Suppressor macrophage (primary cell): ENCODE measurements at regions not wholly inside any gene's neighbourhood (a gene's known extent, or its start where the extent isn't known, plus 50 kb on each side); places are given as distances from the start of the nearest gene placed in this dataset.
"Not testable (repeated sequence)": the region's sequence is repeated elsewhere in the genome, so short reads cannot be mapped to it uniquely, and the experiment has no call there.

Experiments
- DNase-seq, 4 experiments: peaks; one replicate each; pipeline ENCODE4 v3.0.0-alpha.2; 2020 to 2022

DNA sequence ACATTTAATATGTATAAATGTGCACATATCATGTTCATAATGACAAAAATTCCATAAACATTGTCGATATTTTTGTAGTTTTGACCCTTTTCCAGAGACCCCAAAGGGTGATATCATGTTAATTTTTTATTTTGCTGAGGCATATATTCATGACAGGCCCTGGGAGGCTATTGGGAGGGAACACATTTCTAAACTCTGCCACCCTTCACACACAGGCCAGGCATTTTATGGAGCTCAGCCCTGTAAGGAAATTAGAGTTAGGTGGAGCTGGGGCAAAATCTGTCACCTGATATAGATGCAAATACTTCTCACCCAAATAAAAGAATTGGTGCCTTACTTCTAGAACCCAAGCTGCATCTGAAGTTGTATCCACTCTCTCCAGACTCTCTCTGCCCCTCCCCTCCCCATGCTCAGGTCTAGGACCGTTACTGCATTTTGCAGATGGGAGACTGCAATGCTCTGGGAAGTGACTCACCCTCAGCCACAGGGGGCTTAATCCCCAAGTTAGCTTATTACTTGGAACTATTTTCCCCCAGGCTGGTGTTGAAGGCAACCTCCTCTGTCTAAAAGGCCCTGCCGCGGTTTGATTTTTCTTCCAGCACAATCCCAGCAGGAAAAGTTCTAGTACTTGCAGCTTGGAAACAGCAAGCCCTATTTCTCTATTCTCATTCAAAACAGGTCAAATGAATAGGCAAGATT lies 238.9 kb downstream of the EMP1 start:
- no peak for DNase-seq

DNA sequence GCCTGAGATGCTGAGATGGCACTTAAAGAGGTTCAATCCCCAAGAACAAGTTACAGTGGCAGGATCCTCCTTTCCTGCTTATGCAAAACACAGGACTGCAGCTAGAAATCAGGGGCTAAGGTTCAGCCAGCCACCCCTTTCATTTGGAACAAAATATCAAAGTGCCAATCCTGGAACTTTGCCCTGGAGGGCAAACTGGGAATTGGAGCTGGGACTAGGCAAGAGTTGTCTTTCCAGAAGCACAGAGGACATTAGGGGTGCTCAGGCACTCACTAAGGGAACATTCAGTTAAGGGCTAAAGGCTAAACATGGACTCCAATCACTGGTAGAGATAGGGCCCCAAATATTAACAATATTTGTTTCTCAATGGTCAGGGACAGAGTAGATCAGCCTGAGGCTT lies 237.2 kb downstream of the EMP1 start:
- DNase-seq, result no peak

DNA sequence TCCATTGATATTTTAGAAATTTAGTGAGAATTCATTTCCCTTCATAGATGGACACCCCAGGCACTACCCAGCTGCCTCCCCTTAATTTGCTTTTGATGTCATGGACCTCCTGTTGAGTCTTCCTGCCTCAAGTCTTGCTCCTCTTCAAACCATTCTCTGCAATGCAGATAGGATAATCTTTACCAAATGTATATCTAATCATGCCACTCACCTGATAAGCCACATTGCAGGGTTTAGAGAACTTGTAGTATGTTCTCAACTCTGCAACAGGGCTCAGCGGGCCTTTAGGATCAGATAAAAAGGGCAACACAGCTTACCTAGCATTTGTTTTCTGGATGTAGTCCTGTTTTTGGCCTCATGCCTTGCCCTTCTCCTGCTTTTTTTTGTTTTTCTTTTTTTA lies 234.5 kb downstream of the EMP1 start:
- no peak for DNase-seq

DNA sequence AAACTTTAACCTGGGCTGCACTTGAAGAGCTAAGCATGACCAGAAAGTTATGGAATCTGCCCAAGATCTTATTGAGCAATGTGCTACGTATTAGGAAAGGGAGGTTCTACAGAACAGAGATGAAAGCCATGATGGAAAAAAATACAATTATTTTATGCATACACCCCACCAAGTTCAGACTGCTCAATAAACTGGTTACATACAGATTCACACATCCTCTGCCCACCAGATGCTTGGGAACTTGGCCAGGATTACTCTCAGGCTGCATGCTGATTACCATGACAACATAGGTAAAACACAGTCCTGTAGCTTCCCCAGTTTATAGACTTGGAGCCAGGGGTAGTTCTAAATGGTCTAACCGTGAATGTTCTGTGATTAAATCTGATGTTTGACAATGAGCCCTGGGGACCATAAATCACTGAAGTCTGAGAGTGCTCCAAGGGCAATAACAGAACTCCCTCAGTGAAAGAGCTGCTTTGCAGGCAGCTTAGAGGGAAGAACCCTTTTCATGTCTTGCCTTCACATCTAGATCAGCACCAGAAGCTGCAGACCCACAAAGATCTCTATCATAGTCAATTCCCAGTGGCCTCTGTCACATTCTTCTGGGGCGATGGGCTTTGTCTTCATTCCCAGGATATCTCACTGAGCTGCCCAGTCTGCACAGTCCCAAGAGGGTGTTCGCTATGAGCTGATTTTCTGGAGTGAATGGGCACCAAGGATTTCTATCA lies 232.2 kb downstream of the EMP1 start:
- DNase-seq, result no peak

DNA sequence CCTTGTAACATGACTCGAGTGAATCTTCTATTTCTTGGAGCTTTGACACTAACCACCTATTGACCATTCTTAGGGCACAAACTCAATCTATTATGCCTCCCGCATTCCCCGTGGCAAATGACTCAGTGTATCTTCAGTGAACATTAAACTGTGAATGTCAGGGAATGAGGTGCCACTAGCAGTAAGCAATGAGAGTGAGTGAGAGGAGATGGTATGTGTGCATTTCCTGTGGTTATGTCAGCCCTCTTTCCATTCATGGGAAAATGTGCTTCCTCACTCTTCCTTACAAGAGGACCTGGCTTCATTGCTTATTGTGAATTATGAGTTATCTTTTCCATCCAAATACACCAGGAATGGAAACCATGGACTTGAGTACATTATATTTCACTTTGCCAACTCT lies 229.2 kb downstream of the EMP1 start:
- no peak for DNase-seq

DNA sequence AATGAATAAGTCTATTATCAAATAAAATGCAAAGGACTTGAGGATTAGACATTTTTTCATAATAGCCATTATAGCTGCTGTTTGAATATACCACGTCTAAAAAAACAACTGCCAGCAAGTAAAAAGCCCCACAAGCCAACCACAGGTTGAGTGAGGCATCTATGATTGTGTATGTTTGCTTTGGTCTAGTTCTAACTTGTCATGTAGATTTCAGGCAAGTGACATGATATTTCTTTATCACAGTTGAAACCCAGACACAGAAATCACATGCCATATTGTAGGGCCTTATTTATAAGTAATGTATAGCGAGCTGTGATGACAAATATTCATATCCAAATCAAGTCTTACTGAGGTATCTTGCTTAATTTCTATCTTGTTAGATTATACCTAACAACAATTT lies 225.8 kb downstream of the EMP1 start:
- DNase-seq, result no peak

DNA sequence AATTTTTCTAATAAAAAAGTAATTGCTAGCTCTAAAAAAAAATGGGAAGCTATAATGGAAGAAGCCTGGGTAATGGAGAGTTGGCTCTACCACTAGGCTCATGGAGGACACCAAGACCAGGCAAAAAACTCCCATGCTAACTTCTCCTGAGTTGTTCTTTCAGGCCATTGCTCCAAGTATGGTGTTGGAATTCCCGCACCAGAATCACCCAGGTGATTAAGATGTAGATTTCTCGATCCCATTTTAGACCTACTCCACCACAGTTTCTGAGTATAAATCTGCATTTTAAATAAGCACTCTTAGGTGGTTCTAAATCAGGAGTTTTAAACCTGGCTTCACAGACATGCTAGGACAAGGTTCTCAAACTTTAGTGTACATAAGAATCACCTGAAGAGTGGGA lies 221.0 kb downstream of the EMP1 start:
- DNase-seq, result no peak

DNA sequence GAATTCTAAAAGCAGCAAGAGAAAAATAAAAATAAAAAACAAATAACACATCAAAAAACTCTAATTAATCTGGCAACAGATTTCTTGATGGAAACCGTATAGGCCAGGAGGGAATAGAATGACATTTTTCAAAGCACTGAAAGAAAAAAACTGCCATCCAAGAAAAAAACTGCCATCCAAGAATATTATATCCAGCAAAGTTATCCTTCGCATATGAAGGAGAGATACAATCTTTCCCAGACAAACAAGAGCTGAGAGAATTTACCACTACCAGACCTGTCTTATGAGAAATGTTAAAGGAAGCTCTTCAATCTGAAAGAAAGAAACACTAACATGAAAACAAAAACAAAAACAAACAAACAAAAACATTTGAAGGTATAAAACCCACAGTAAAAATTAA lies 214.8 kb downstream of the EMP1 start:
- DNase-seq, result no peak

DNA sequence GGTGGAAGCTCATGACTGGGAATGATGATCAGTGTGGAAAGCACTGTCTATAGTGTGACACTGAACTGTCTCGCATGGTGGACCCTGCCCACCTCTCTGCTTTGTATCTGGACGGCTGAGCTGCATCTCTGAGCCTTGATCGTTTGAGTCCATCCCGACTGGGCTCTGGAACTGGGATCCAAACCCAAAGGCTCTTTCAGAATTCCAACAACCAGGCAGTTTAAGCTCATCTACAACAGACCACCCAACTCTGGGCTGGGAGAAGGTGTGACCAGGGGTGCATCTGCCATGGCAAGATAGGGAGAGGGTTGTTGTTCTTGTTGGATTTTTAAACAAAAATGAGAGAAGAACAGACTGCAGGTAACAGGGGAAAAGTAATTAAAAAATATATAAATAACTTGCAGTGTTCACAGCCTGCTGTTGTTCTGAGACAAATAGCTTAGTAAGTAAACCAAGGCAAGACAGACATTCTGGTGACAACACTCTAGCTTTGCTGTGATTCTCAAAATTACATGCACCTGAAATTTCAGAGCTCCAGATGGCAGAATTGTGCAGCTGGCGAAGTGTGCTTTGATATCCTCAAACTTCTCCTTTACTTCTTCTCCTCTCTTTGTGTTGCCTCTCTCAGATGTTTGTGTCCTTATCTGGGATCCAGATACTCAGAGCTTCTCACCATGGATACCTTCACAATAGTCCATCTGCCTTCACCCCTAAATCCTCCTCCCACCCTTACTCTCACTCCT lies 209.6 kb downstream of the EMP1 start:
- no peak for DNase-seq

DNA sequence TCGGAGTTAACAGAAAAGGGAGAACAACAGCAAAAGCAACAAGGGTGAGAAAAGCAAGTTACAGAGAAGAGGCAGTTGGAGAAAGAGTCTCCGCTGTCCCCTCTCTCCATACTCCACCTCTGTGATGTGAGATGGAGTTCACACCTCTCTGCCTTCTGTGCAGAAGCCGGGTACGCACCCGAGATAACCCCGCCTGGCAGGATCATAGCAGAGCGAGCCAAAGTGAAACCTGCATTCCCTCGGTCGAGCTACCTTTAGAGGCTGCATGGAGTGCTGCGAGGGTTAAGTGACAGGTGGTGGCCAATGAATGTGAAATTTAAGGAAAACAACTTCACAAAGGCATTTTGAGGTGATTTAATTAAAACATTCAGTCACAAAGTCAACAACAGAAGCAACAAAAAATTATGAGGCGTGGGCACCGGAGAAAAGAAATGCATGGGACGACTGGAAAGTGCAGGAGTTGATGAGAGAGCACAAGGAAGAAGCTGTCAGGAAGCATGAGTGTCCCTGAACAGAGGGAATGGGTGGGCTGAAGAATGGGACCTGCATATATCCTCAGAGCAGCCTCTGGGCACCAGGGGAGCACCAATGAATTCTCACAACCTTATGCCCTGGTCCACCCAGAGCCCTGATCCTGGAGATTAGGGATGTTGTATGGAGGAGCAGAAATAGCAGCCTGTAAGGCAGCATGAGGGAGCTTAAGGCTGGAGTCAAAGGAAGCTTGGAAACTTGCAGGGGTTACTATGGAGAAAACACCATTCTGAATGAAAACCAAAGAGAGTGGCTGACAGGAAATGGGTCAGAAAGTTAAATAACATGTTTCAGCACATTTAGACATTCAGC lies 208.3 kb downstream of the EMP1 start:
- no peak for DNase-seq

DNA sequence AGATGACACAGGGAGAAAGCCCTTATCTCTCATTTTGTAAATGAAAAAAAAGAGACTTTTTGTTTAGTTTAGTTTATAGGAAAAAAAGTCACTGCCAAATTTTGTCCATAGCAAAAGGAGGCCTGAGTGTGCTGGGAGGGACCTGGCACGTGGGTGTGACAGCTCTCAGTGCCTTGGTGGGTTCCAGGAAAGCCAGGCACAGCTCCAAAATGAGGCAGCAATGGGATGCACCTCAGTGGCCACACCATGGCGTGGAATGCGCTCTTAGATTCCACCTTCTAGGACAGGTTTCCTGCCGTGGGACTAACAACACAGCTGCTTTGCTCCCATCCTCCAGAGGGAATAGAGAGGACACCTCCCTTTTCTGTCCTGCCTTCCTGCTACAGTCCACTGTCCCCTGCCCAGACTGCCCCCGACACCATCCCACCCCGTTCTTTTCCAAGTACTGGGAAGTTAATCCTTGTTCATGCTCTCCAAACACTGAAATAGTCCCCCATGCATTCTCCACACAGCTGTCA lies 207.6 kb downstream of the EMP1 start:
- no peak for DNase-seq

DNA sequence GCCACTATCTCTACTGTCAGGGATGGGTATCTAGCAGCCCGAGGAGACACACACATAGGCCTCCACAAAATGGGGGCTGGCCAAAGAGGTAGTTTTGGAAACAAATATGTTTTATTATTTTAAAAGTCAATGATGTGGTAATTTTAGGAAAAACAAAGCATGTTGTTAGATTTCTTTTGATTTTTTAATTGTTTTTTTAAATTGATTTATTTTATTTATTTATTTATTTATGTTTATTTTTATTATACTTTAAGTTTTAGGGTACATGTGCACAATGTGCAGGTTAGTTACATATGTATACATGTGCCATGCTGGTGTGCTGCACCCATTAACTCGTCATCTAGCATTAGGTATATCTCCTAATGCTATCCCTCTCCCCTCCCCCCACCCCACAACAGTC lies 194.8 kb downstream of the EMP1 start:
- DNase-seq, result not testable (repeated sequence)

DNA sequence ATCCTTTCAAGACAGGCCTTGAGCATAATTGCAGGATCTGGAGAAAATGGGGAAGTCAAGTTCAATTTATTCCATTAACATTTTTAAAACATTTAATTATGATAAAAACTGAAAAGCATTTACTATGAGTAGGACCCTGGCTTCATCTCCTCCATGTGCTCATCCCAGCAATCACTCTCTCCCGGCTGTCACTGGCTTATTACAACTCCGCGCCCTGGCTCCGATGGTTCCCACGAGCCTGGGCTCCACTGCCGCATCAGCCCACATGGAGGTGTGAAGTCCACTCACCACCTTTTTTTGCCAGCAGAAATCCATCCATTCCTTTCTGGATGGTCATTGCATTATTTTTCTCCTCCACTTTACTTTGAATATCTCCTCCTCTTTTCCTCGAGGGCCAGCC lies 194.4 kb downstream of the EMP1 start:
- no peak for DNase-seq

DNA sequence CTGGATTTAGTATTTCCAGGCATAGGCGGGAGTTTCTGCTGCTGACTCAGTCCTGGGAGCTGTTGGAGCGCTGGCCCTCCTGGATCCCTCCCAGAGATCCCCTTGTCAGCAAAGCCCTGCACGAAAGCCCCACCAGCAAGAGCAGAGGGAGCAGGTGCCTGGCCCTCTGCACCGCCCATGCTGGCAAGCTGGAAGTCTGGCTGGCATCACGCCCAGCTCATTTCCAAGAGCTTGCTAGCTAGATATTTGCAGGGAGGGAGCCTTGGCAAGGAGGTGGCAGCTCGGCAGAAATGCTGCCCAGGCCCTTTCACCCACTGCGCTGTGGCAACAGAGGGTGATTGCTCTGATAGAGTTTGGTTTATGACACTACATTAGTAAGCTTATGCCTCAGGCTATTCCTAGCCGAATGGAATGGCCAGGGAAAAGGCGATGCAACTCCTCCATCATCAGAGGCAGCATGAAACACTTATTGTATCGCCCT lies 193.9 kb downstream of the EMP1 start:
- no peak for DNase-seq

DNA sequence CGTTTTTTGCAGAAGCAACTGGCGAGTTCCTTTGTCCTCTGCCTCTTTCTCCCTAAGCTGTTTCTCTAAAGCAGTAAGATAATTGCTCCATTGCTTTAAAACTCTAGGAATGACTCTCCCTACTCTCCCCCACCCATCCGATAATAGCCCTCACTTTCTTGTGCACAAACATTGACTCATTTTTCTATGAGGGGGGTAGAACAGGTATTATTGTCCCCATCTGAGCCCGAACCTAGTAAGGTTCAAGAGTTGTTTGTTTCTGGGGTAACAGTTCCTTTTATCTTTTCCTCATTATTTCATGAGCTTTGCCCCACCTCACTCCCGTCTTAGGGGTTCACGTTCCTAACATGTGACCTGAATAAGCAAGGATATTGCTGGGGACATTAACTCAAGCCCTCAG lies 190.6 kb downstream of the EMP1 start:
- no peak for DNase-seq

DNA sequence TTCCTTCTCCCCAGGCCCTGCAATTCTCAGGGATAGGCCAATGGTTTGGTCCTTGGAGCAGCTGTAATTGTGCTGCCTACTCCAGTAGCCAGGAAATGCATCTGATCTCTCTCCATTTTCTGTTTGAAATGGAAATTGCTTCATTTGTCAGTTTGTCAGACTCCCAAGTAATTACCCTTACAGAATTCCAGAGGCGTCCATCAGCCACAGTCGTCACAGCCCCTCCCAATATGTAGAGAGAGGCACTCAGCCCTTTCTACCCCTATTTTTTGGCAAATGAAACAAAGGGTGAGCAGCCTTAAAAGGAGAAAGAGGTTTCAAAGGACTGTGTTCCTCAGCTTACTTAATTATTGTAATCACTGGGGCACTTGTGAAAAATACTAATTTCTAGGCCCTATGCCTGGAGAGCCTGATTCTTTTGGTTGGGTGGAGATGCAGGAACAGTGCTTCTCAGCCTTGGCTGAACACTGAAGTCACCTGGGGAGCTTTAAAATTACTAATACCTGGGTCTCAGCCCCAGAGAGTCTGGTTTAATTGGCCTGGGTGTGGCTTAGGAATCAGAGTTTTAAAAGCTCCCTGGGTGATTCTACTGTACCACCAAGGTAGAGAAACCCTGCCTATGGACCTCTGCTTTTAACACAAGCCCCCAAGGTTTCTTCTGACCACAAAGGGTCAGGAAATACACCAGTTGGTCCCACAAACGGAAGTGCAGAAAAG lies 190.0 kb downstream of the EMP1 start:
- DNase-seq, result no peak

DNA sequence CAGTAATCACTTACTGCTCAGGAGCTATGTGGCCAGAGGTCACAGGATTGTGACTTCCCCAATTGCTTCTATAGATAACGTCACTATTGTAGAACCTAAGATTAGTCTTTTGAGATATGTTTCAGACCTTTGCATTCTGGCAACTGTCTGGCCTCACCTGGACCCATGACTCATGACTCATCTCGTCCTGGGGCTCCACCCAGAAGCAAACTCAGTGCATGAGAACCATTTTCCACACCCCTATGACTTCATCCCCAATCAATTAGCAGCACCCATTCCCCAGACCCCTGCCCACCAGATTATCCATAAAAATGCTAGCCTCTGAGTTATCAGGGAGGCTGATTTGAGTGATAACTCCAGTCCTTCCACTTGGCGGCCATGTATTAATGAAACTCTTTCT lies 186.9 kb downstream of the EMP1 start:
- no peak for DNase-seq

DNA sequence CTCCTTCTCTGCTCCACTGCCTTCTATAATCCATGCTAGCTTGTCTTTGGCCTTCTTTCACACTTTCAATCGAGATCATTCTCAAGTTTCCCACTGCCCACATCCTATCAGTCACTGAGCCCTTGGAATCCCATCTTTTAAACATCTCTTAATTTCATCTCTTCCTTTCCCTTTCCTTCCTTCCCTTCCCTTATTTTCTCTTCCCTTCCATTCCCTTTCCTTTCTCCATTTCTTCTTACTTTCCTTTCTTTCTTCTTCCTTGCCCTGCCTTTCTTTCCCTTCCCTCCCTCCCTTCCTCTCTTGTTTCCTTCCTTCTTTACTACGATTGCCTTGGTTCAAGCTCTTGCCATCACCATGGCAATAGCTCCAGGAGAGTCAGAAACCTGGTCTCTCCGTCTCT lies 183.8 kb downstream of the EMP1 start:
- DNase-seq, result no peak

DNA sequence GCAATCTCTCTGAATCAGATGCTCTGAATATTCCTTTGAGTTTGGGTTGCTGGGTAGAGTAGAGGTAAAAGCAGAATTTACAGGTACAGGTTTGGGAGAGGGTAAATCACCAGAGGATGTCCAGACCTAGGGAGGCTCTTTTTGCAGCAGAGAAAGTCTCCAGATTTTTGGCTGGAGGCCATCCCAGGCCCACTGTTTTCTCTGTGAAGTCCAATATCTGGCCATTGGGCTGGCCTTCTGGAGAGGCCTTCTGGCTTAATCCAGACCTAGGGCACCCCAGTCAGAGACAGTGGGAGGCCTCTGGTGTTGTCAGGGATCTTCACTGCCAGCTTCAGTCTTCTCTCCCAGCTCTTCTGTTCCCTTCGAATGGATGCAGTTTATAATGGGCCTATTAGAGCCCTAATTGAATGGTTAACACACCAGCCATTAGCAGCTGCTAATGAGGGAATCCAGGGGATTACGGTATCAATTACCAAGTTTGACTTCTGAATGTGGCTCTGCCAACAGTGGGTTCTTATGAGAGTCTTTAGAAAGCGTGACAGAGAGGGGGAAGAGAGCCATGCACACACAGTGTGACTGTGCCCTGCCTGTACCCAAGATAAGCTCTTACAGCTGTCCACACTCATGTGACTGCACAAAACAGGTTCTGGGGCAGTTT lies 183.1 kb downstream of the EMP1 start:
- DNase-seq, result no peak

DNA sequence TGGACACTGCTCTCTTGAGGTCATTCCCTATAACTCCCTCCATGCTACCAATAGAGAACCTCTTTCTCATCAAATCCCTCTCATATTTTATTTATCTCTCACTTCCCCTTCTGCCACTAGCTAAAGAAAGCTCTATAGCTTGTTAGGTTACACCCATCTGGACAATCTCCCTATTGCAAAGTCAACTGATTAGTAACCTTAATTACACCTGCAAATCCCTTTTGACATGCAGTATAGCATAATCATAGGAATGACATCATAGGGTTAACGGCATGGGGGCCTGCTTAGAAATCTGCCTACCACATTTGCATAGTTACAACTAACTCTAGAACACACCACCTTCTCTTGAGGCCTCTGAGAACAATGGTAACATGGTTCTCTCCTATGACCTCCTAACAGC lies 181.2 kb downstream of the EMP1 start:
- DNase-seq, result no peak
